ENCODE measurements at regions not wholly inside any gene's neighbourhood (a gene's known extent, or its start where the extent isn't known, plus 50 kb on each side); places are given as distances from the start of the nearest gene placed in this dataset.

GRCh38 chr4:152044331-152045036 lies 283.7 kb upstream of the GATB start:
- intact Hi-C loops (cut with DNase I): loop anchor here in 5 of 10 donors (10.0 kb wide), 5 partner anchors 240 to 330 kb away; no protein-coding TSS in a partner anchor
- H3K27me3 ChIP-seq: peaks cover 0 to 17% (median 0%) of the 10 kb centered on the region in 9 donors
- TF ChIP-seq CTCF (IDR thresholded peaks at IDR 0.05) (no peak), POLR2A (IDR thresholded peaks at IDR 0.05) (no peak)
- peaks cover 0 to 10% (median 0%) of the 10 kb centered on the region in 12 donors for H3K9me3 ChIP-seq
- H3K4me1 ChIP-seq: peaks cover 0 to 17% (median 11%) of the 10 kb centered on the region in 12 donors
- H3K36me3 ChIP-seq: no peaks in the 10 kb centered on the region
- WGBS, 4 donors: 79 to 84% (median 80%) methylated on average over 9 of the region's 9 CpGs
- H3K27ac ChIP-seq: no peak overlapping the region
- H3K4me3 ChIP-seq: no peak overlapping the region
- ATAC-seq (no peak), DNase-seq (no peak)

GRCh38 chr4:152041295-152041694 lies 280.5 kb upstream of the GATB start:
- Histone ChIP-seq H3K4me1 (peaks cover 0 to 30% (median 16%) of the 10 kb centered on the region in 12 donors), H3K27ac (peak overlapping the region in 7 of 12 donors; percentile 18 to 89 (median 43)), H3K4me3 (no peak overlapping the region), H3K9me3 (peaks cover 0 to 10% (median 0%) of the 10 kb centered on the region in 12 donors), H3K27me3 (peaks cover 0 to 16% (median 0%) of the 10 kb centered on the region in 9 donors), H3K36me3 (no peaks in the 10 kb centered on the region)
- WGBS, 4 donors: 87 to 92% (median 88%) methylated on average over 4 of the region's 4 CpGs
- intact Hi-C loops (cut with DNase I): loop anchor here in 5 of 10 donors (10.0 kb wide), 5 partner anchors 236 to 334 kb away; no protein-coding TSS in a partner anchor
- DNase-seq (no peak), ATAC-seq (no peak)
- TF ChIP-seq CTCF (IDR thresholded peaks at IDR 0.05) (no peak), POLR2A (IDR thresholded peaks at IDR 0.05) (no peak)

GRCh38 chr4:152039691-152040090 lies 278.9 kb upstream of the GATB start:
- no peak for DNase-seq
- intact Hi-C loops (cut with DNase I): loop anchor here in 6 of 10 donors (1.0 to 10.0 kb wide), 10 partner anchors 47 to 355 kb away; no protein-coding TSS in a partner anchor
- Histone ChIP-seq H3K9me3 (peaks cover 0 to 10% (median 0%) of the 10 kb centered on the region in 12 donors), H3K36me3 (no peaks in the 10 kb centered on the region), H3K4me1 (peaks cover 0 to 21% (median 5%) of the 10 kb centered on the region in 12 donors), H3K27me3 (peaks cover 0 to 2% (median 0%) of the 10 kb centered on the region in 9 donors), H3K27ac (peak overlapping the region; percentile 47 to 99 (median 89)), H3K4me3 (no peak overlapping the region)
- WGBS, 4 donors: 82 to 94% (median 85%) methylated on average over 5 of the region's 5 CpGs
- ATAC-seq: no peak
- no peak for TF ChIP-seq CTCF (IDR thresholded peaks at IDR 0.05)
- no peak for TF ChIP-seq POLR2A (IDR thresholded peaks at IDR 0.05)

- H3K27ac ChIP-seq: peak overlapping the region; percentile 47 to 99 (median 89)
- H3K36me3 ChIP-seq: no peaks in the 10 kb centered on the region
- H3K27me3 ChIP-seq: no peaks in the 10 kb centered on the region
- peaks cover 0 to 10% (median 0%) of the 10 kb centered on the region in 12 donors for H3K9me3 ChIP-seq
- peaks cover 0 to 21% (median 5%) of the 10 kb centered on the region in 12 donors for H3K4me1 ChIP-seq
- peak in 2 of 5 donors; percentile 27 to 74 for DNase-seq
- ATAC-seq: peak; percentile 83 to 94 (median 86)
- no peak for TF ChIP-seq CTCF (IDR thresholded peaks at IDR 0.05)
- no peak for TF ChIP-seq POLR2A (IDR thresholded peaks at IDR 0.05)
- 39 to 56% (median 47%) methylated on average over 11 of the region's 11 CpGs for WGBS, 4 donors
- intact Hi-C loops (cut with DNase I): loop anchor here in 6 of 10 donors (1.0 to 10.0 kb wide), 6 partner anchors 47 to 354 kb away; no protein-coding TSS in a partner anchor
- H3K4me3 ChIP-seq: no peak overlapping the region
These were observed 278.2 kb upstream of the GATB start for GRCh38 chr4:152039023-152039481.
